CD4-positive, alpha-beta T cell treated with Interleukin-4 for 4 hours (primary cell): ENCODE measurements at regions not wholly inside any gene's neighbourhood (a gene's known extent, or its start where the extent isn't known, plus 50 kb on each side); places are given as distances from the start of the nearest gene placed in this dataset.

Experiments
- DNase-seq: peaks from one replicate; pipeline ENCODE4 v3.0.0-alpha.2; 2020

GRCh38 chr6:153207617-153208016, 76.5 kb upstream of the RGS17 start:
- DNase-seq = no peak

DNA sequence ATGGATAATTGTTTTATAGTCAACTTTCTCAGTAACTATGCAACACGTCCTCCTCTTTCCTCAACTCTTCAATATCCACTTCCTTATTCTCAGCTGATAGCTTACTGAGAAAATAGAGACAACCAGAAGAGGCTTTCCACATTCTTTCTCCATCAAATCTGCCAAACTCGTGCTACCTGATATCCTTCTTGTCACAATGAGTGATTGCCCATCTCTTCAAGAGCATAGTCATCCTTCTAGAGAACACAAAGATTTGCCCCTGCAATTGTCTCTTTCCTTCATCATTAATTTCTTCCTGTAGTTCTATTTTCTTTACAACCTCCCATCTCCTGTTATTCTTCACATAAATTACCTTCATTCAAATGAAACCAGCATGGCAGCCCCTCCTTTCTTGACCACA, 75.9 kb upstream of the RGS17 start:
- DNase-seq = no peak

DNA sequence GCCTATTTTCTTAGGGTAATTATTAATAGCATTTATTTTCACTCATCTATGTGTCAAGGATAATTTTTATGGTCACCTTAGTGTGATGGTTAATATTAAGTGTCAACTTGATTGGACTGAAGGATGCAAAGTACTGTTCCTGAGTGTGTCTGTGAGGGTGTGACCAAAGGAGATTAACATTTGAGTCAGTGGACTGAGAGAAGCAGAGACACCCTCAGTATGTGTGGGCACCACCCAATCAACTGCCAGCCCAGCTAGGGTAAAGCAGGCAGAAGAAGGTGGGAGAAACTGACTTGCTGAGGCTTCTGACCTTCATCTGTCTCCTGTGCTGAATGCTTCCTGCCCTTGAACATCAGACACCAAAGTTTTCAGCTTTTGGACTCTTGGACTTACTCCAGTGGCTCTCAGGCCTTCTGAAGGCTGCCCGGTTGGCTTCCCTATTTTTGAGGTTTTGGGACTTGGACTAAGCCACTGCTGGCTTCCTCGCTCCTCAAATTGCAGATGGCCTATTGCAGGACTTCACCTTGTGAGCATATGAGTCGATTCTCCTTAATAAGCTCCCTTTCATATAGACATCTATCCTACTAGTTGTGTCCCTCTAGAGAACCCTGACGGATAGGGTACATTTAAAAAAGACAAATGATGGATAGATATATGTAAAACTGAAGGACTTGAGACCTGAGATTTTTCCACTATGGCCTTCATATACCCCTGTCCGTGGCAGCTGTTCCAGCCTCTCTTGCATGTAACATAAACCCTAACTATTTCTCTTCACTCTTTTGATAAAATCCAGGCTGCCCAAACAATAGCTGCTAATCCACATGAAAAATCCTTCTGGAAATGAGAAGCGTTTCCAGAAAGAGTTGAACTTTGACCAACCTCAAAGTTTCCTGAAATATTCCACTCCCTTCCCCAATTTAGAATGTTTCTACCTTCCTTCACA, 62.1 kb upstream of the RGS17 start:
- DNase-seq = no peak

DNA sequence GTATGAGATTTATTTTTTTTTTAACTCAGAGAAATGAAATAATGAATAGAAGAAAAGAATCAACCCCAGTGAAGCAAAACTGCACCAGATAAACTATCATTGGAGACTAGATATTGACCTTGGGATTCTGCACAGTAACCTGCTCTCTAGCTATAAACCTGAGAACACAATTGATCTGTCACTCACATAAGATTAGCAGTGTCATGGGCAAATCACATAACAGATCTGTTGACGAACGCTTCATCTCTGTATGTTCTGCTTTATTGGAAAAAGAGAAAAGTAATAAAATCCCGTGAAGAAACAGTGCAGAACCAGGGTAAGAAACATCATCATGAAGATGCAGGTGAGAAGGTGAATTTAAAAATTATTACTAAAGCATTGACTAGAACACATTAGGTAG, 52.8 kb upstream of the RGS17 start:
- no peak for DNase-seq
